Liver (tissue), 3 donors: ENCODE measurements at regions not wholly inside any gene's neighbourhood (a gene's known extent, or its start where the extent isn't known, plus 50 kb on each side); places are given as distances from the start of the nearest gene placed in this dataset.

Experiments
- EGR1 ChIP-seq, 2 donors: IDR thresholded peaks; 2 replicates each; pipeline ENCODE4 v1.6.1; 2016 to 2018; ENCODE audit warnings: antibody characterized with exemption in 2 of 2, low read depth in 2 of 2
- FOXA1 ChIP-seq: IDR thresholded peaks from 2 replicates; pipeline ENCODE4 v1.6.1; 2016; ENCODE audit warnings: antibody characterized with exemption
- GABPA ChIP-seq, 2 donors: IDR thresholded peaks in 1 of 2; conservative IDR thresholded peaks in 1 of 2; 2 replicates each; pipeline ENCODE4 v1.6.1; 2016; ENCODE audit warnings: antibody characterized with exemption in 2 of 2, mild to moderate bottlenecking in 1 of 2, moderate library complexity in 1 of 2
- JUND ChIP-seq, 2 donors: IDR thresholded peaks; 2 replicates each; pipeline ENCODE4 v1.6.1; 2016; ENCODE audit warnings: antibody characterized with exemption in 2 of 2
- RAD21 ChIP-seq, 2 donors: IDR thresholded peaks; 2 replicates each; pipeline ENCODE4 v1.6.1; 2016; ENCODE audit warnings: antibody characterized with exemption in 2 of 2, mild to moderate bottlenecking in 2 of 2
- RXRA ChIP-seq, 2 donors: IDR thresholded peaks; 2 replicates each; pipeline ENCODE4 v1.6.1; 2017 to 2018; ENCODE audit warnings: antibody characterized with exemption in 2 of 2, mild to moderate bottlenecking in 1 of 2
- SP1 ChIP-seq: IDR thresholded peaks from 2 replicates; pipeline ENCODE4 v1.6.1; 2018; ENCODE audit warnings: antibody characterized with exemption, mild to moderate bottlenecking
- TAF1 ChIP-seq: conservative IDR thresholded peaks from 2 replicates; pipeline ENCODE4 v1.6.1; 2016; ENCODE audit warnings: antibody characterized with exemption, mild to moderate bottlenecking
- YY1 ChIP-seq: IDR thresholded peaks from 2 replicates; pipeline ENCODE4 v1.6.1; 2016; ENCODE audit warnings: antibody characterized with exemption, mild to moderate bottlenecking
- TF ChIP-seq, protein P1 (sequence below): fragments of 150-350 bp; IDR thresholded peaks from 2 replicates; pipeline ENCODE4 v1.5.1; 2017; ENCODE audit warnings: improper control_type of control experiment, low read depth, low read length; ENCODE audit not compliant: missing input control
- TF ChIP-seq, protein P2 (sequence below): IDR thresholded peaks from 2 replicates; pipeline ENCODE4 v1.6.1; 2016; ENCODE audit warnings: antibody characterized with exemption
- TF ChIP-seq, protein P3 (sequence below): IDR thresholded peaks from 2 replicates; pipeline ENCODE4 v1.6.1; 2016; ENCODE audit warnings: antibody characterized with exemption, mild to moderate bottlenecking
- TF ChIP-seq, protein P4 (sequence below): IDR thresholded peaks from 2 replicates; pipeline ENCODE4 v1.6.1; 2016; ENCODE audit warnings: antibody characterized with exemption
- TF ChIP-seq, protein P5 (sequence below): IDR thresholded peaks from 2 replicates; pipeline ENCODE4 v1.6.1; 2016; ENCODE audit warnings: antibody characterized with exemption
- donor health status: healthy.
- donor health status: healthy.

DNA sequence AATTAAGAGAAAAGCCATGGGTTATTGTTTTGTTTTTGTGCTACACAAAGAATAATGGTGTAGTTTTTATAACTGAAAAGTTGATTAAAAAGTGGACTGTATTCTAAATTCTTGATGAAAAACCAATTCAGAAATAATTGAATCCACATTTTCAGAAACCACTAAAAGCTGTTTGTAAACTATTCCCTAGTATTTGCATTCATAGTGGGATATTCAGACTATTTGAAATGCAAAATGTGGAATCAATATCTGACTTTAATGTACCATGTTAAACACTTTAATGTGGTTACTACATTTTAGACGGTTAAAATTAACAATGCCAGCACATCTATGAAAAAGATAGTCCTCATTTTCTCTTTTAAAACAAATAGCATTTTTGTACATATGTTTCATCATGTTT lies 104.6 kb downstream of the ZIC4 start:
- TF ChIP-seq, protein P1, sequence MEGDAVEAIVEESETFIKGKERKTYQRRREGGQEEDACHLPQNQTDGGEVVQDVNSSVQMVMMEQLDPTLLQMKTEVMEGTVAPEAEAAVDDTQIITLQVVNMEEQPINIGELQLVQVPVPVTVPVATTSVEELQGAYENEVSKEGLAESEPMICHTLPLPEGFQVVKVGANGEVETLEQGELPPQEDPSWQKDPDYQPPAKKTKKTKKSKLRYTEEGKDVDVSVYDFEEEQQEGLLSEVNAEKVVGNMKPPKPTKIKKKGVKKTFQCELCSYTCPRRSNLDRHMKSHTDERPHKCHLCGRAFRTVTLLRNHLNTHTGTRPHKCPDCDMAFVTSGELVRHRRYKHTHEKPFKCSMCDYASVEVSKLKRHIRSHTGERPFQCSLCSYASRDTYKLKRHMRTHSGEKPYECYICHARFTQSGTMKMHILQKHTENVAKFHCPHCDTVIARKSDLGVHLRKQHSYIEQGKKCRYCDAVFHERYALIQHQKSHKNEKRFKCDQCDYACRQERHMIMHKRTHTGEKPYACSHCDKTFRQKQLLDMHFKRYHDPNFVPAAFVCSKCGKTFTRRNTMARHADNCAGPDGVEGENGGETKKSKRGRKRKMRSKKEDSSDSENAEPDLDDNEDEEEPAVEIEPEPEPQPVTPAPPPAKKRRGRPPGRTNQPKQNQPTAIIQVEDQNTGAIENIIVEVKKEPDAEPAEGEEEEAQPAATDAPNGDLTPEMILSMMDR, result no peak
- no peak for TF ChIP-seq RXRA (IDR thresholded peaks at IDR 0.05)
- no peak for TF ChIP-seq RAD21 (IDR thresholded peaks at IDR 0.05)
- TF ChIP-seq, protein P2, sequence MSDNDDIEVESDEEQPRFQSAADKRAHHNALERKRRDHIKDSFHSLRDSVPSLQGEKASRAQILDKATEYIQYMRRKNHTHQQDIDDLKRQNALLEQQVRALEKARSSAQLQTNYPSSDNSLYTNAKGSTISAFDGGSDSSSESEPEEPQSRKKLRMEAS, result no peak
- TF ChIP-seq, protein P3, sequence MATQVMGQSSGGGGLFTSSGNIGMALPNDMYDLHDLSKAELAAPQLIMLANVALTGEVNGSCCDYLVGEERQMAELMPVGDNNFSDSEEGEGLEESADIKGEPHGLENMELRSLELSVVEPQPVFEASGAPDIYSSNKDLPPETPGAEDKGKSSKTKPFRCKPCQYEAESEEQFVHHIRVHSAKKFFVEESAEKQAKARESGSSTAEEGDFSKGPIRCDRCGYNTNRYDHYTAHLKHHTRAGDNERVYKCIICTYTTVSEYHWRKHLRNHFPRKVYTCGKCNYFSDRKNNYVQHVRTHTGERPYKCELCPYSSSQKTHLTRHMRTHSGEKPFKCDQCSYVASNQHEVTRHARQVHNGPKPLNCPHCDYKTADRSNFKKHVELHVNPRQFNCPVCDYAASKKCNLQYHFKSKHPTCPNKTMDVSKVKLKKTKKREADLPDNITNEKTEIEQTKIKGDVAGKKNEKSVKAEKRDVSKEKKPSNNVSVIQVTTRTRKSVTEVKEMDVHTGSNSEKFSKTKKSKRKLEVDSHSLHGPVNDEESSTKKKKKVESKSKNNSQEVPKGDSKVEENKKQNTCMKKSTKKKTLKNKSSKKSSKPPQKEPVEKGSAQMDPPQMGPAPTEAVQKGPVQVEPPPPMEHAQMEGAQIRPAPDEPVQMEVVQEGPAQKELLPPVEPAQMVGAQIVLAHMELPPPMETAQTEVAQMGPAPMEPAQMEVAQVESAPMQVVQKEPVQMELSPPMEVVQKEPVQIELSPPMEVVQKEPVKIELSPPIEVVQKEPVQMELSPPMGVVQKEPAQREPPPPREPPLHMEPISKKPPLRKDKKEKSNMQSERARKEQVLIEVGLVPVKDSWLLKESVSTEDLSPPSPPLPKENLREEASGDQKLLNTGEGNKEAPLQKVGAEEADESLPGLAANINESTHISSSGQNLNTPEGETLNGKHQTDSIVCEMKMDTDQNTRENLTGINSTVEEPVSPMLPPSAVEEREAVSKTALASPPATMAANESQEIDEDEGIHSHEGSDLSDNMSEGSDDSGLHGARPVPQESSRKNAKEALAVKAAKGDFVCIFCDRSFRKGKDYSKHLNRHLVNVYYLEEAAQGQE, result no peak
- TF ChIP-seq TAF1, result no peak
- no peak for TF ChIP-seq EGR1 (IDR thresholded peaks at IDR 0.05; ENCODE audit: low read depth in 2 of 2)
- TF ChIP-seq SP1, result no peak
- no peak for TF ChIP-seq JUND (IDR thresholded peaks at IDR 0.05)
- no peak for TF ChIP-seq FOXA1
- TF ChIP-seq GABPA (IDR thresholded peaks at IDR 0.05 in 1 of 2, conservative IDR thresholded peaks at IDR 0.05 in 1 of 2), result no peak
- TF ChIP-seq YY1, result no peak
- TF ChIP-seq, protein P4, sequence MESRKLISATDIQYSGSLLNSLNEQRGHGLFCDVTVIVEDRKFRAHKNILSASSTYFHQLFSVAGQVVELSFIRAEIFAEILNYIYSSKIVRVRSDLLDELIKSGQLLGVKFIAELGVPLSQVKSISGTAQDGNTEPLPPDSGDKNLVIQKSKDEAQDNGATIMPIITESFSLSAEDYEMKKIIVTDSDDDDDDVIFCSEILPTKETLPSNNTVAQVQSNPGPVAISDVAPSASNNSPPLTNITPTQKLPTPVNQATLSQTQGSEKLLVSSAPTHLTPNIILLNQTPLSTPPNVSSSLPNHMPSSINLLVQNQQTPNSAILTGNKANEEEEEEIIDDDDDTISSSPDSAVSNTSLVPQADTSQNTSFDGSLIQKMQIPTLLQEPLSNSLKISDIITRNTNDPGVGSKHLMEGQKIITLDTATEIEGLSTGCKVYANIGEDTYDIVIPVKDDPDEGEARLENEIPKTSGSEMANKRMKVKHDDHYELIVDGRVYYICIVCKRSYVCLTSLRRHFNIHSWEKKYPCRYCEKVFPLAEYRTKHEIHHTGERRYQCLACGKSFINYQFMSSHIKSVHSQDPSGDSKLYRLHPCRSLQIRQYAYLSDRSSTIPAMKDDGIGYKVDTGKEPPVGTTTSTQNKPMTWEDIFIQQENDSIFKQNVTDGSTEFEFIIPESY, result no peak
- TF ChIP-seq, protein P5, sequence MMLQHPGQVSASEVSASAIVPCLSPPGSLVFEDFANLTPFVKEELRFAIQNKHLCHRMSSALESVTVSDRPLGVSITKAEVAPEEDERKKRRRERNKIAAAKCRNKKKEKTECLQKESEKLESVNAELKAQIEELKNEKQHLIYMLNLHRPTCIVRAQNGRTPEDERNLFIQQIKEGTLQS, result no peak
